Activated CD8-positive, alpha-beta memory T cell treated with anti-CD3 and anti-CD28 coated beads for 48 hours (primary cell): ENCODE measurements at regions not wholly inside any gene's neighbourhood (a gene's known extent, or its start where the extent isn't known, plus 50 kb on each side); places are given as distances from the start of the nearest gene placed in this dataset.

ENCODE experiments used
- DNase-seq, 3 experiments: peaks; one replicate each; pipeline ENCODE4 v3.0.0-alpha.2; 2020; ENCODE audit warnings: low read depth in 2 of 3, low spot score in 2 of 3

GRCh38 chr21:28791595-28792282, 200.9 kb downstream of the LTN1 start:
- DNase-seq = no peak

GRCh38 chr21:28790335-28790734, 202.3 kb downstream of the LTN1 start:
- no peak for DNase-seq

- no peak for DNase-seq
Observed at GRCh38 chr21:28789523-28789922, 203.2 kb downstream of the LTN1 start.

GRCh38 chr21:28788030-28788429, 204.6 kb downstream of the LTN1 start:
- no peak for DNase-seq

GRCh38 chr21:28783641-28784185, 209.0 kb downstream of the LTN1 start:
- no peak for DNase-seq

- DNase-seq = no peak
Observed at GRCh38 chr21:28781602-28782276, 210.9 kb downstream of the LTN1 start.

GRCh38 chr21:28779914-28780313, 212.8 kb downstream of the LTN1 start:
- no peak for DNase-seq

GRCh38 chr21:28776251-28776650, 216.4 kb downstream of the LTN1 start:
- DNase-seq = peak in 2 of 3 experiments; percentile 9 to 14

GRCh38 chr21:28775071-28775470, 217.6 kb downstream of the LTN1 start:
- DNase-seq = no peak

- no peak for DNase-seq
Observed at GRCh38 chr21:28773036-28773435, 219.6 kb downstream of the LTN1 start.

- DNase-seq = no peak
Observed at GRCh38 chr21:28771790-28772501, 220.7 kb downstream of the LTN1 start.

GRCh38 chr21:28770867-28771661, 221.6 kb downstream of the LTN1 start:
- no peak for DNase-seq

GRCh38 chr21:28769683-28770082, 223.0 kb downstream of the LTN1 start:
- DNase-seq = no peak

- DNase-seq = no peak
Observed at GRCh38 chr21:28768753-28769152, 223.9 kb downstream of the LTN1 start.

GRCh38 chr21:28767523-28767922, 225.2 kb downstream of the LTN1 start:
- DNase-seq = no peak

- DNase-seq = no peak
Observed at GRCh38 chr21:28763809-28764418, 228.8 kb downstream of the LTN1 start.

GRCh38 chr21:28762357-28762735, 230.3 kb downstream of the LTN1 start:
- DNase-seq = no peak

GRCh38 chr21:28761674-28762356, 230.9 kb downstream of the LTN1 start:
- no peak for DNase-seq

GRCh38 chr21:28758883-28759242, 233.8 kb downstream of the LTN1 start:
- DNase-seq = no peak
